ENCODE measurements at regions not wholly inside any gene's neighbourhood (a gene's known extent, or its start where the extent isn't known, plus 50 kb on each side); places are given as distances from the start of the nearest gene placed in this dataset.

GRCh38 chr16:86120201-86121192, 221.5 kb downstream of the IRF8 start:
- Histone ChIP-seq H3K4me2 (ENCODE audit: low read depth, low read length, poor library complexity, severe bottlenecking) (no peak overlapping the region), H3K4me1 (ENCODE audit: low read length) (no peaks in the 10 kb centered on the region), H3K9me3 (ENCODE audit: low read length) (no peaks in the 10 kb centered on the region), H3K27ac (ENCODE audit: low read length) (no peak overlapping the region), H3K79me2 (ENCODE audit: low read length) (no peaks in the 10 kb centered on the region), H2AFZ (ENCODE audit: low read length) (no peak overlapping the region), H3K9ac (ENCODE audit: low read length) (no peak overlapping the region), H4K20me1 (ENCODE audit: insufficient read depth, low read depth, low read length) (no peaks in the 10 kb centered on the region), H3K27me3 (ENCODE audit: low read length) (no peaks in the 10 kb centered on the region), H3K9me2 (replicated peaks; ENCODE audit: insufficient read depth, low read length) (no peaks in the 10 kb centered on the region), H3K36me3 (ENCODE audit: insufficient read depth, low read length) (no peaks in the 10 kb centered on the region), H3K4me3 (ENCODE audit: low read length) (no peak overlapping the region)
- no peak for DNase-seq

- no peaks in the 10 kb centered on the region for H3K9me2 ChIP-seq (replicated peaks; ENCODE audit: insufficient read depth, low read length)
- H3K27ac ChIP-seq (ENCODE audit: low read length), result no peak overlapping the region
- H4K20me1 ChIP-seq (ENCODE audit: insufficient read depth, low read depth, low read length), result no peaks in the 10 kb centered on the region
- no peaks in the 10 kb centered on the region for H3K36me3 ChIP-seq (ENCODE audit: insufficient read depth, low read length)
- no peak for DNase-seq
- no peak overlapping the region for H3K4me3 ChIP-seq (ENCODE audit: low read length)
- no peak overlapping the region for H2AFZ ChIP-seq (ENCODE audit: low read length)
- no peaks in the 10 kb centered on the region for H3K27me3 ChIP-seq (ENCODE audit: low read length)
- no peaks in the 10 kb centered on the region for H3K9me3 ChIP-seq (ENCODE audit: low read length)
- H3K79me2 ChIP-seq (ENCODE audit: low read length), result no peaks in the 10 kb centered on the region
- no peaks in the 10 kb centered on the region for H3K4me1 ChIP-seq (ENCODE audit: low read length)
- H3K9ac ChIP-seq (ENCODE audit: low read length), result no peak overlapping the region
- H3K4me2 ChIP-seq (ENCODE audit: low read depth, low read length, poor library complexity, severe bottlenecking), result no peak overlapping the region
These were observed 222.5 kb downstream of the IRF8 start for GRCh38 chr16:86121374-86122010.

- Histone ChIP-seq H3K79me2 (ENCODE audit: low read length) (no peaks in the 10 kb centered on the region), H2AFZ (ENCODE audit: low read length) (no peak overlapping the region), H3K9me2 (replicated peaks; ENCODE audit: insufficient read depth, low read length) (no peaks in the 10 kb centered on the region), H3K9ac (ENCODE audit: low read length) (no peak overlapping the region), H3K27me3 (ENCODE audit: low read length) (no peaks in the 10 kb centered on the region), H4K20me1 (ENCODE audit: insufficient read depth, low read depth, low read length) (no peaks in the 10 kb centered on the region), H3K27ac (ENCODE audit: low read length) (no peak overlapping the region), H3K9me3 (ENCODE audit: low read length) (no peaks in the 10 kb centered on the region), H3K36me3 (ENCODE audit: insufficient read depth, low read length) (no peaks in the 10 kb centered on the region), H3K4me2 (ENCODE audit: low read depth, low read length, poor library complexity, severe bottlenecking) (no peak overlapping the region), H3K4me3 (ENCODE audit: low read length) (no peak overlapping the region), H3K4me1 (ENCODE audit: low read length) (no peaks in the 10 kb centered on the region)
- DNase-seq, result no peak
These were observed 223.8 kb downstream of the IRF8 start for GRCh38 chr16:86122681-86123342.

GRCh38 chr16:86124321-86124720, 225.4 kb downstream of the IRF8 start:
- Histone ChIP-seq H3K4me2 (ENCODE audit: low read depth, low read length, poor library complexity, severe bottlenecking) (no peak overlapping the region), H3K79me2 (ENCODE audit: low read length) (no peaks in the 10 kb centered on the region), H2AFZ (ENCODE audit: low read length) (no peak overlapping the region), H3K4me3 (ENCODE audit: low read length) (no peak overlapping the region), H3K27me3 (ENCODE audit: low read length) (no peaks in the 10 kb centered on the region), H4K20me1 (ENCODE audit: insufficient read depth, low read depth, low read length) (no peaks in the 10 kb centered on the region), H3K36me3 (ENCODE audit: insufficient read depth, low read length) (no peaks in the 10 kb centered on the region), H3K4me1 (ENCODE audit: low read length) (no peaks in the 10 kb centered on the region), H3K27ac (ENCODE audit: low read length) (no peak overlapping the region), H3K9me2 (replicated peaks; ENCODE audit: insufficient read depth, low read length) (no peaks in the 10 kb centered on the region), H3K9me3 (ENCODE audit: low read length) (no peaks in the 10 kb centered on the region), H3K9ac (ENCODE audit: low read length) (no peak overlapping the region)
- DNase-seq, result no peak

GRCh38 chr16:86126891-86127290, 227.9 kb downstream of the IRF8 start:
- DNase-seq, result no peak
- no peaks in the 10 kb centered on the region for H3K79me2 ChIP-seq (ENCODE audit: low read length)
- no peaks in the 10 kb centered on the region for H3K36me3 ChIP-seq (ENCODE audit: insufficient read depth, low read length)

GRCh38 chr16:86127366-86127765, 228.4 kb downstream of the IRF8 start:
- H3K4me3 ChIP-seq (ENCODE audit: low read length), result no peak overlapping the region
- no peak overlapping the region for H3K27ac ChIP-seq (ENCODE audit: low read length)
- H3K4me1 ChIP-seq (ENCODE audit: low read length), result no peaks in the 10 kb centered on the region
- H3K4me2 ChIP-seq (ENCODE audit: low read depth, low read length, poor library complexity, severe bottlenecking), result no peak overlapping the region
- H3K79me2 ChIP-seq (ENCODE audit: low read length), result no peaks in the 10 kb centered on the region
- no peaks in the 10 kb centered on the region for H3K9me2 ChIP-seq (replicated peaks; ENCODE audit: insufficient read depth, low read length)
- H3K36me3 ChIP-seq (ENCODE audit: insufficient read depth, low read length), result no peaks in the 10 kb centered on the region
- no peaks in the 10 kb centered on the region for H4K20me1 ChIP-seq (ENCODE audit: insufficient read depth, low read depth, low read length)
- DNase-seq, result no peak
- no peaks in the 10 kb centered on the region for H3K9me3 ChIP-seq (ENCODE audit: low read length)
- H3K9ac ChIP-seq (ENCODE audit: low read length), result no peak overlapping the region
- no peak overlapping the region for H2AFZ ChIP-seq (ENCODE audit: low read length)
- no peaks in the 10 kb centered on the region for H3K27me3 ChIP-seq (ENCODE audit: low read length)

More at GRCh38 chr16:86126891-86127290, 227.9 kb downstream of the IRF8 start:
- Histone ChIP-seq H3K4me2 (ENCODE audit: low read depth, low read length, poor library complexity, severe bottlenecking) (no peak overlapping the region), H3K4me3 (ENCODE audit: low read length) (no peak overlapping the region), H3K27me3 (ENCODE audit: low read length) (no peaks in the 10 kb centered on the region), H3K4me1 (ENCODE audit: low read length) (no peaks in the 10 kb centered on the region), H3K9me3 (ENCODE audit: low read length) (no peaks in the 10 kb centered on the region), H3K27ac (ENCODE audit: low read length) (no peak overlapping the region), H3K9me2 (replicated peaks; ENCODE audit: insufficient read depth, low read length) (no peaks in the 10 kb centered on the region), H4K20me1 (ENCODE audit: insufficient read depth, low read depth, low read length) (no peaks in the 10 kb centered on the region), H3K9ac (ENCODE audit: low read length) (no peak overlapping the region), H2AFZ (ENCODE audit: low read length) (no peak overlapping the region)

- Histone ChIP-seq H2AFZ (ENCODE audit: low read length) (no peak overlapping the region), H3K36me3 (ENCODE audit: insufficient read depth, low read length) (no peaks in the 10 kb centered on the region), H3K27ac (ENCODE audit: low read length) (no peak overlapping the region), H3K9ac (ENCODE audit: low read length) (no peak overlapping the region), H3K4me1 (ENCODE audit: low read length) (no peaks in the 10 kb centered on the region), H4K20me1 (ENCODE audit: insufficient read depth, low read depth, low read length) (no peaks in the 10 kb centered on the region), H3K79me2 (ENCODE audit: low read length) (no peaks in the 10 kb centered on the region), H3K9me3 (ENCODE audit: low read length) (no peaks in the 10 kb centered on the region), H3K4me2 (ENCODE audit: low read depth, low read length, poor library complexity, severe bottlenecking) (no peak overlapping the region), H3K27me3 (ENCODE audit: low read length) (no peaks in the 10 kb centered on the region), H3K9me2 (replicated peaks; ENCODE audit: insufficient read depth, low read length) (no peaks in the 10 kb centered on the region), H3K4me3 (ENCODE audit: low read length) (no peak overlapping the region)
- no peak for DNase-seq
These were observed 229.3 kb downstream of the IRF8 start for GRCh38 chr16:86128246-86128645.

GRCh38 chr16:86129541-86129940, 230.6 kb downstream of the IRF8 start:
- no peaks in the 10 kb centered on the region for H3K36me3 ChIP-seq (ENCODE audit: insufficient read depth, low read length)
- DNase-seq, result no peak

More at GRCh38 chr16:86129541-86129940, 230.6 kb downstream of the IRF8 start:
- Histone ChIP-seq H3K4me3 (ENCODE audit: low read length) (no peak overlapping the region), H3K9me3 (ENCODE audit: low read length) (no peaks in the 10 kb centered on the region), H2AFZ (ENCODE audit: low read length) (no peak overlapping the region), H3K27ac (ENCODE audit: low read length) (no peak overlapping the region), H3K4me2 (ENCODE audit: low read depth, low read length, poor library complexity, severe bottlenecking) (no peak overlapping the region), H4K20me1 (ENCODE audit: insufficient read depth, low read depth, low read length) (no peaks in the 10 kb centered on the region), H3K4me1 (ENCODE audit: low read length) (no peaks in the 10 kb centered on the region), H3K9ac (ENCODE audit: low read length) (no peak overlapping the region), H3K79me2 (ENCODE audit: low read length) (no peaks in the 10 kb centered on the region), H3K27me3 (ENCODE audit: low read length) (no peaks in the 10 kb centered on the region), H3K9me2 (replicated peaks; ENCODE audit: insufficient read depth, low read length) (no peaks in the 10 kb centered on the region)
